Stimulated activated CD8-positive, alpha-beta memory T cell treated with anti-CD3 and anti-CD28 coated beads, Interleukin-4, amount 100 ng/mL, for 48 hours (primary cell): ENCODE measurements at regions not wholly inside any gene's neighbourhood (a gene's known extent, or its start where the extent isn't known, plus 50 kb on each side); places are given as distances from the start of the nearest gene placed in this dataset.

Source experiments
- DNase-seq: peaks from one replicate; pipeline ENCODE4 v3.0.0-alpha.2; 2020

- no peak for DNase-seq
These were observed 296.0 kb downstream of the SMOC2 start for GRCh38 chr6:168737014-168737413.

GRCh38 chr6:168736039-168736438 is 295.1 kb downstream of the SMOC2 start:
- no peak for DNase-seq

- no peak for DNase-seq
These were observed 294.4 kb downstream of the SMOC2 start for GRCh38 chr6:168735268-168735949.

GRCh38 chr6:168734523-168734922 is 293.5 kb downstream of the SMOC2 start:
- DNase-seq: no peak

- DNase-seq: no peak
These were observed 291.7 kb downstream of the SMOC2 start for GRCh38 chr6:168732676-168733075.

GRCh38 chr6:168730931-168731716 is 290.1 kb downstream of the SMOC2 start:
- DNase-seq: no peak

- DNase-seq: no peak
These were observed 287.1 kb downstream of the SMOC2 start for GRCh38 chr6:168728056-168728455.

GRCh38 chr6:168726312-168726856 is 285.4 kb downstream of the SMOC2 start:
- DNase-seq: no peak

- DNase-seq: no peak
These were observed 284.8 kb downstream of the SMOC2 start for GRCh38 chr6:168725802-168726201.

GRCh38 chr6:168724669-168725570 is 283.9 kb downstream of the SMOC2 start:
- no peak for DNase-seq

- no peak for DNase-seq
These were observed 283.0 kb downstream of the SMOC2 start for GRCh38 chr6:168724033-168724432.

GRCh38 chr6:168722397-168722796 is 281.4 kb downstream of the SMOC2 start:
- no peak for DNase-seq

GRCh38 chr6:168721571-168721970 is 280.6 kb downstream of the SMOC2 start:
- DNase-seq: no peak

- no peak for DNase-seq
These were observed 278.9 kb downstream of the SMOC2 start for GRCh38 chr6:168719901-168720300.

GRCh38 chr6:168718821-168719475 is 278.0 kb downstream of the SMOC2 start:
- no peak for DNase-seq
